ENCODE measurements at regions not wholly inside any gene's neighbourhood (a gene's known extent, or its start where the extent isn't known, plus 50 kb on each side); places are given as distances from the start of the nearest gene placed in this dataset.

DNA sequence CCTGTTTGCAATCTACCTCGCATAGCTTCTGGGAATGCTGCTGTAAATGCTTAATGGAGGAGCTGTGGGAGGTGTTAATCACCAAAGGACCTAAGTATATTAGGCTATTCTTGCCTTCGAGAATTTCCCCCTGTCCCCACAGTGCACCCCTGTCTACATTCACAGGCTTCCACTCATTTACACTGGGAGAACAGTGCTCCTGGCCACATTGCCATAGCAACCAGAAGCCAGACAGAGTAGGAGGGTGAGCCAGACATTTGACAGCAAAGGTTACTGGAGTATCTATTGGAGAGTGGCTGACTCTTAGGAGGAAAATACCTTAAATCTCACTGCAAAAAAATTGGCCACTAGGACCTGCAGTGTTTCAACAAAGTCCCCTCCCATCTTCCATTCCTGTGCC, 185.9 kb upstream of the PBDC1 start:
- Histone ChIP-seq H3K9ac (no peak overlapping the region), H3K9me3 (replicated peaks in 1 of 11) (peaks cover 0 to 3% (median 0%) of the 10 kb centered on the region in 11 experiments; a peak in 1 of 22 replicates), H3K27ac (no peak overlapping the region), H4K20me1 (no peaks in the 10 kb centered on the region; a peak in 3 of 22 replicates), H3K36me3 (no peaks in the 10 kb centered on the region), H3K4me1 (no peaks in the 10 kb centered on the region), H3K4me2 (no peak overlapping the region), H3K4me3 (no peak overlapping the region), H3K27me3 (peaks cover 60 to 91% (median 86%) of the 10 kb centered on the region in 11 experiments)
- TF ChIP-seq Cebpa-rat (IDR thresholded peaks at IDR 0.05) = no peak

DNA sequence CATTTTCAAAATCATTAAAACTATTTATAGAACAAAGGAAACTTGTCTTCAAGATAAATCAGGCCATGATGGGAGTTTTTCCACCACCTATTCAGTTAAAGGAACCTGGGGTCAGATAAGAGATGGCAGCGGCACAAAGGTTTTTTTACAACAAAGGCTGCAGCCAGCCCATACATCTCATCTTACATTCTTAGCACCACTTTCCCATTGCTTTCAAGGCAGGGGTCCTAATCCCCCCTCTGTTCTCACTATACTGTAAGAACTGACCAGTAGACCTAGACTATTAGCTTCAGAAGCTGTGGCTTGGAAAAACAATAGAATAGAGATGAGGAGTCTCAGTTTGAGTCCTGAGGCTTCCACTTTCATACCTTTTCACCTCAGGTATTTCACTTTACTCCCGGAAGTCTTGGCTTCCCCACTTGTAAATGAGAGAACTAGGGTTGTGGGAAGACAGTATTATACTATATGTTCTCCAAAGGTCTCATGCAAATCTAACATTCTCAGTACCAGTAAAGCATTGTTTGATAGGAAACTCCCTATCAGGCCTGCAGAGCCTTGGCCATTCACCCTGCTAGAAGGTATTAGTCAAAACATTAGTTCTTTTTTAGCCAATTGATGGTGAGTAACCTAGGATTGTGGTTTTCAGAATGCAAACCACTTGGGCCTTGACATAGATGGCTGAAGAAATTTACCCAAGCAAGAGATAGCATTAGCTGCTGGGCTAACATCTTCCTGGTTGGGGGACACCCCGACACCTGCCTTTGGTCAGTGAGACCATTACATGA, 182.9 kb upstream of the PBDC1 start:
- Histone ChIP-seq H3K27me3 (peaks cover 31 to 62% (median 55%) of the 10 kb centered on the region in 11 experiments), H3K4me3 (no peak overlapping the region), H3K27ac (no peak overlapping the region), H3K4me1 (no peaks in the 10 kb centered on the region), H3K4me2 (no peak overlapping the region), H3K36me3 (no peaks in the 10 kb centered on the region), H3K9me3 (replicated peaks in 1 of 11) (peaks cover 0 to 16% (median 7%) of the 10 kb centered on the region in 11 experiments; a peak in 11 of 22 replicates), H4K20me1 (no peaks in the 10 kb centered on the region; a peak in 2 of 22 replicates), H3K9ac (no peak overlapping the region)
- no peak for TF ChIP-seq Cebpa-rat (IDR thresholded peaks at IDR 0.05)

DNA sequence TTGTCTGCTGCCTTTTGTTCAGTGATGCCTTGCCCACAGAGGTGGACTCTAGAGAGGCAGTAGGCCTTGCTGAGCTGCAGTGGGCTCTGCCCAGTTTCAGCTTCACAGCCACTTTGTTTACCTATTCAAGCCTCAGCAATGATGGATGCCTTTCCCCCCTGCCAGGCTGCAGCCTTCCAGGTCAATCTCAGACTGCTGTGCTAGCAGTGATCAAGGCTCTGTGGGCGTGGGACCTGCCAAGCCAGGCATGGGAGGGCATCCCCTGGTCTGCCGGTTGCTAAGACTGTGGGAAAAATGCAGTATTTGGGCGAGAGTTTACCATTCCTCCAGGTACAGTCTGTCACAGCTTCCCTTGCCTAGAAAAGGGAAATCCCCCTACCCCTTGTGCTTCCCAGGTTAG, 175.2 kb upstream of the PBDC1 start:
- Histone ChIP-seq H3K4me3 (no peak overlapping the region), H3K9ac (no peak overlapping the region), H3K4me1 (no peaks in the 10 kb centered on the region), H3K27ac (no peak overlapping the region), H4K20me1 (no peaks in the 10 kb centered on the region; a peak in 1 of 22 replicates), H3K4me2 (no peak overlapping the region), H3K36me3 (no peaks in the 10 kb centered on the region), H3K9me3 (replicated peaks in 1 of 11) (peaks cover 0 to 24% (median 9%) of the 10 kb centered on the region in 11 experiments; a peak in 13 of 22 replicates), H3K27me3 (peaks cover 29 to 73% (median 66%) of the 10 kb centered on the region in 11 experiments)
- TF ChIP-seq Cebpa-rat (IDR thresholded peaks at IDR 0.05) = no peak

DNA sequence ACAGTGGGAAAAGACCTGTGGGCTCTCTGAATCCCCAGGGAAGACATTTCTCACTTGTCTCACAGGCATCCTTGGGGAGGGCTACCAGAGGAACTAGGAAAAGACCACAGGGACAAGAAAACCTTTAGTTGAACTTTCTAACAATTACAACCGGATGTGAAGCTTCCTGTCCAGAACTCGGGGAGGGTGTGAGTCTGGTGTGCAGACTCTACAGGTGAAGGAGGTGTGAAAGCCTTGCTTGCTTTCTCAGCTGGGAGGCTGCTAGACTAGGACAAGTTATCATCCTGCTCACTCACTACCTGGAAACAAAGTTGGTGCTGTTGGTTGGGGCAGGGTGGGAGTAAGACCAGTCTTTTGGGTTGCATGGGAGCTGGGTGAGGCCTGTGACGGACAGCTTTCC, 158.5 kb upstream of the PBDC1 start:
- Histone ChIP-seq H3K27me3 (peaks cover 57 to 85% (median 74%) of the 10 kb centered on the region in 11 experiments; a peak in 21 of 22 replicates), H3K9ac (no peak overlapping the region), H3K4me2 (no peak overlapping the region), H3K4me1 (peaks cover 0 to 6% (median 0%) of the 10 kb centered on the region in 10 experiments; a peak in 2 of 20 replicates), H3K27ac (no peak overlapping the region), H3K9me3 (replicated peaks in 1 of 11) (peaks cover 31 to 68% (median 42%) of the 10 kb centered on the region in 11 experiments), H3K4me3 (no peak overlapping the region), H3K36me3 (no peaks in the 10 kb centered on the region), H4K20me1 (no peaks in the 10 kb centered on the region)
- no peak for TF ChIP-seq Cebpa-rat (IDR thresholded peaks at IDR 0.05)

DNA sequence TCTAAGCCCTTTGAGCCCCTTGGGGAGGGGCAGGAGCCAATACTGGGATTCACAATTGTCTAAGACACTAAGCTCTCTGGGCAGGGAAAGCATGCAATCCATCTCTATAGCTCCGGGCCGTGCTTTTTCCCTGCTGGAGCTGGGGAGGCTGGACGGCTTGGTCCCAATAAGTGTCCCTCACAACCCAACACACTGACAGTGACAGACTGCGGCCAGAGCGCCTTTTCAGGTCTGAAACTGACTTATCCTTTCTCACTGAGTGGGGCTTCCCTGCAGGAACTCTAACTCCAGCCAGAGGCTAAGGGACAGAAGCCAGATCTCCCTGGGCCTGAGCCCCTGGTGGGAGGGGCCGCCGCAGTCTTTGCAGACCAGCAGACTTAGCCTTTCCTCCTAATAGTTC, 146.6 kb upstream of the PBDC1 start:
- Histone ChIP-seq H3K4me1 (no peaks in the 10 kb centered on the region), H3K4me3 (no peak overlapping the region), H3K36me3 (no peaks in the 10 kb centered on the region), H3K9me3 (replicated peaks in 1 of 11) (peaks cover 0 to 18% (median 6%) of the 10 kb centered on the region in 11 experiments; a peak in 8 of 22 replicates), H3K4me2 (no peak overlapping the region), H3K27me3 (peaks cover 4 to 65% (median 44%) of the 10 kb centered on the region in 11 experiments; a peak in 21 of 22 replicates), H4K20me1 (no peaks in the 10 kb centered on the region; a peak in 3 of 22 replicates), H3K9ac (no peak overlapping the region), H3K27ac (no peak overlapping the region)
- no peak for TF ChIP-seq Cebpa-rat (IDR thresholded peaks at IDR 0.05)

DNA sequence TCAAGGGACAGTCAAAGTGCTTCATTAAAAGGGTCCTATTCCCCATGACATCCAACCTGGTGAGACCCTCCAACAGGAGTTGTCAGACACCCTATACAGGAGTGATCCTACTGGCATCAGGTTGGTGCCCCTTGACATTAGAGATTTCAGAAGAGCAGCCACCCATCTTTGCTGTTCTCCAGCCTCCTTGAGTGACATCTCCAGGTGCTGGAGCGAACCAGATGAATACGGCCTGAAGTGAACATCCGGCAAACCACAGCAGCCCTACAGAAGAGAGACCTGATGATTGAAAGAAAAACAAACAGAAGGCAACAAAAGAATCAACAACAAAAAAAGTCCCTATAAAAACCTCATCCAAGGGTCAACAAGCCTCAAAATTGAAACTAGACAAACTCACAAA, 146.1 kb upstream of the PBDC1 start:
- no peaks in the 10 kb centered on the region; a peak in 3 of 22 replicates for H4K20me1 ChIP-seq
- H3K4me1 ChIP-seq = no peaks in the 10 kb centered on the region

DNA sequence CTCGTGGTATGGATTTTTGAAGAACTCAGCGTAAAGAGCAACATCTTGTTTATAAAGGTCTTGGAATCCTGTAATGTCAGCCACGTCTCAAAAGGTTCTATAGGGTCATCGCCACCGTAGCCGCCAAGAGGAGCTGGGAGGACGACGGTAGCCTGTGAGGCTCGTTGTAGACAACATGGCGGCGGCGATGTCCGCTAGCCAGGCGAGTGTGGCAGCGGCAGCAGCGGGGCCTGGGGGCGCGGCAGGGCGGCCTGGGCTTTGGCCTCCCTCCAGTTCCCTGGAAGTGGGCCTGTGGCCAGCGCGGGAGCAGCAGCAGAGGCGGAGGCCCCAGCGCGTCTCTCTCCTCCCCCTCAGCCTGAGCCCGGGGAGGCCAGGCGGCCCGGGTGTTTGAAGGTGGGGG, 143.5 kb upstream of the PBDC1 start:
- Histone ChIP-seq H3K27me3 (peaks cover 7 to 62% (median 42%) of the 10 kb centered on the region in 11 experiments; a peak in 20 of 22 replicates), H3K36me3 (no peaks in the 10 kb centered on the region), H3K9ac (no peak overlapping the region), H3K4me3 (no peak overlapping the region), H3K4me1 (no peaks in the 10 kb centered on the region), H3K27ac (no peak overlapping the region), H4K20me1 (no peaks in the 10 kb centered on the region; a peak in 3 of 22 replicates), H3K9me3 (replicated peaks in 1 of 11) (peaks cover 0 to 18% (median 7%) of the 10 kb centered on the region in 11 experiments; a peak in 9 of 22 replicates), H3K4me2 (no peak overlapping the region)
- TF ChIP-seq Cebpa-rat (IDR thresholded peaks at IDR 0.05) = no peak

More for the DNA sequence above, 146.1 kb upstream of the PBDC1 start:
- H3K4me2 ChIP-seq = no peak overlapping the region
- no peak overlapping the region for H3K27ac ChIP-seq
- H3K4me3 ChIP-seq = no peak overlapping the region
- H3K36me3 ChIP-seq = no peaks in the 10 kb centered on the region
- peaks cover 4 to 70% (median 44%) of the 10 kb centered on the region in 11 experiments; a peak in 21 of 22 replicates for H3K27me3 ChIP-seq
- H3K9me3 ChIP-seq (replicated peaks in 1 of 11) = peaks cover 0 to 18% (median 6%) of the 10 kb centered on the region in 11 experiments; a peak in 8 of 22 replicates
- no peak overlapping the region for H3K9ac ChIP-seq
- TF ChIP-seq Cebpa-rat (IDR thresholded peaks at IDR 0.05) = no peak

DNA sequence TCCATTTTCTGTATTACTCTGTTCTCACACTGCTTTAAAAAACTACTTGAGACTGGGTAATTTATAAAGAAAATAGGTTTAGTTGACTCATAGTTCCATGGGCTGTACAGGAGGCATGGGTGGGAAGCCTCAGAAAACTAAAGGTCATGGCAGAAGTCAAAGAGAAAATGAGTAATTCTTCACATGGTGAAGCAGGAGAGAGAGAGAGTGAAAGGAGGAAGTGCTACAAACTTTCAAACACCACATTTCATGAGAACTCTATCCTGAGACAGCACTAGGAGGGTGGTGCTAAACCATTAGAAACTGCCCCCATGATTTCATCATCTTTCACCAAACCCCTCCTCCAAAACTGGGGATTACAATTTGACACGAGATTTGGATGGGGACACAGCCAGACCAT, 108.0 kb upstream of the PBDC1 start:
- no peak overlapping the region; a peak in 1 of 22 replicates for H3K4me2 ChIP-seq
- peaks cover 53 to 86% (median 78%) of the 10 kb centered on the region in 11 experiments for H3K27me3 ChIP-seq
- H4K20me1 ChIP-seq = no peaks in the 10 kb centered on the region; a peak in 1 of 22 replicates
- H3K9me3 ChIP-seq (replicated peaks in 1 of 11) = peaks cover 9 to 46% (median 30%) of the 10 kb centered on the region in 11 experiments
- no peak overlapping the region for H3K9ac ChIP-seq
- no peak for TF ChIP-seq Cebpa-rat (IDR thresholded peaks at IDR 0.05)
- no peaks in the 10 kb centered on the region for H3K36me3 ChIP-seq
- H3K4me3 ChIP-seq = no peak overlapping the region
- H3K4me1 ChIP-seq = no peaks in the 10 kb centered on the region
- no peak overlapping the region for H3K27ac ChIP-seq

DNA sequence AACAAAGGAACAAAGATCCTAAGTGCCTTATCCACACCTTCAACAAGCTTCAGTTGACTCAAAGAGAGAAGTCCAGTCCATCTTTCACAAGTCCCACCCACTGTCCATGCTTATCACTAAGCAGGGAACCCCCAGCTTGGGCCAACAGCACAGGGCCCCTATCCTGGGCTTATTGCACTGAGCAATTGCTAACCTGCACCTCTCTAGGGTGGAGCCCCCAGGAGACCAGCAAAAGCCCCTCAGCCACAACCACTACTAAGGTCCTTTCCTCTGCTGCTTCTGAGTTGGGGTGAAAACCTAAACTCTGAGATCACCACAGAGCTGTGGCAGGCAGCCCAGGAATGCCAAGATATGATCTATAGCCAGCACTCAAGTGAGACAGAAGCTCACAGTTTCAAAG, 96.7 kb upstream of the PBDC1 start:
- H3K9me3 ChIP-seq (replicated peaks in 1 of 11) = peaks cover 0 to 11% (median 0%) of the 10 kb centered on the region in 11 experiments; a peak in 5 of 22 replicates
- no peak for TF ChIP-seq Cebpa-rat (IDR thresholded peaks at IDR 0.05)
- H3K36me3 ChIP-seq = no peaks in the 10 kb centered on the region
- H3K9ac ChIP-seq = no peak overlapping the region
- H3K4me2 ChIP-seq = no peak overlapping the region
- H3K4me3 ChIP-seq = no peak overlapping the region
- no peaks in the 10 kb centered on the region for H4K20me1 ChIP-seq
- H3K27ac ChIP-seq = no peak overlapping the region
- H3K4me1 ChIP-seq = no peaks in the 10 kb centered on the region
- peaks cover 56 to 64% (median 63%) of the 10 kb centered on the region in 11 experiments for H3K27me3 ChIP-seq
